Fibroblast of the aortic adventitia (primary cell): ENCODE measurements at regions not wholly inside any gene's neighbourhood (a gene's known extent, or its start where the extent isn't known, plus 50 kb on each side); places are given as distances from the start of the nearest gene placed in this dataset.

Source experiments
- DNase-seq: peaks from one replicate; pipeline ENCODE4 v3.0.0-alpha.2; 2010; ENCODE audit warnings: low read depth
- H3K4me3 ChIP-seq: 2 replicates; pipeline ENCODE4 v1.5.1; 2011; ENCODE audit warnings: low read depth, mild to moderate bottlenecking, control low read depth, low read length, moderate library complexity
- TF ChIP-seq, protein P1 (sequence below): IDR thresholded peaks from 2 replicates; pipeline ENCODE4 v1.5.1; 2011; ENCODE audit warnings: mild to moderate bottlenecking, low read length, control low read depth, inconsistent platforms; ENCODE audit not compliant: insufficient read depth

DNA sequence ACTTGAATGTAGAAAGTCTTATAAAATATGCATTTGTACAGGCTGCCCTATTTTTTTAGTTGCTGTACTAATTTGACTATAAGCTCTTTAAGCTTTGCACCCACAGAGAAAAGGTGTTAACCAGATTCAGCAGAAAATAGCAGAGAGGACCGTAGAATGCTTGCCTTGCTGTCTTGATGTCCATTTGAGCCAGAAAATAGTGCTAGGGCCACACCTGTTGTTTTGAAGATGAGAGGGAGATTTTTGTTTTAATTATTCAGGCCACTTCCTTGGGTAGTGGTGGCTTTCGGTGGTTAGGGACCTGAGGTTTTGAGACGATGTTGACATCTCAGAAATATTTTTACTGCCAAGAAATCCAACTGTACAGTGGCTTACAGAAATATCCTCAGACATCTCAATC lies 196.0 kb downstream of the SPATA31D1 start:
- TF ChIP-seq, protein P1, sequence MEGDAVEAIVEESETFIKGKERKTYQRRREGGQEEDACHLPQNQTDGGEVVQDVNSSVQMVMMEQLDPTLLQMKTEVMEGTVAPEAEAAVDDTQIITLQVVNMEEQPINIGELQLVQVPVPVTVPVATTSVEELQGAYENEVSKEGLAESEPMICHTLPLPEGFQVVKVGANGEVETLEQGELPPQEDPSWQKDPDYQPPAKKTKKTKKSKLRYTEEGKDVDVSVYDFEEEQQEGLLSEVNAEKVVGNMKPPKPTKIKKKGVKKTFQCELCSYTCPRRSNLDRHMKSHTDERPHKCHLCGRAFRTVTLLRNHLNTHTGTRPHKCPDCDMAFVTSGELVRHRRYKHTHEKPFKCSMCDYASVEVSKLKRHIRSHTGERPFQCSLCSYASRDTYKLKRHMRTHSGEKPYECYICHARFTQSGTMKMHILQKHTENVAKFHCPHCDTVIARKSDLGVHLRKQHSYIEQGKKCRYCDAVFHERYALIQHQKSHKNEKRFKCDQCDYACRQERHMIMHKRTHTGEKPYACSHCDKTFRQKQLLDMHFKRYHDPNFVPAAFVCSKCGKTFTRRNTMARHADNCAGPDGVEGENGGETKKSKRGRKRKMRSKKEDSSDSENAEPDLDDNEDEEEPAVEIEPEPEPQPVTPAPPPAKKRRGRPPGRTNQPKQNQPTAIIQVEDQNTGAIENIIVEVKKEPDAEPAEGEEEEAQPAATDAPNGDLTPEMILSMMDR: no peak
- no peak overlapping the region for H3K4me3 ChIP-seq
- DNase-seq: no peak

DNA sequence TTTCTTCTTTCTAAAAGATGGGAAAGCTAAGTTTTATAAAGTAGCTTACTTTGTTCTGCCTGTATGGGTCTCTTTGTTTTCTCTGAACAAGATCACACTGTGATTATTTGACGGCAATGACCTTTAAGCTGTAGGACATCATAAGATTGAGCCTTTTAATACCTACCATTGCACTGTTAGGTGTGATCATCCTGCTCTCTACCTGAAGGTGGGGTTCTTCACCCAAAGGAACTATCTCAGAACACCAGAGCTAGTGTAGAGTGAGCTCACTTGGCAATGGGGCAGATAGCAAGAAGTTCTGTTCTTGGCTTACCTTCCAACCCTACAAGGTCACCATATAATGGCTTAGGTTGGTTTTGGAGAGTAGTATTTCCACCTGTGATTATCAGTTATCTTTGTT lies 200.2 kb downstream of the SPATA31D1 start:
- no peak overlapping the region for H3K4me3 ChIP-seq
- TF ChIP-seq, protein P1: no peak
- no peak for DNase-seq

DNA sequence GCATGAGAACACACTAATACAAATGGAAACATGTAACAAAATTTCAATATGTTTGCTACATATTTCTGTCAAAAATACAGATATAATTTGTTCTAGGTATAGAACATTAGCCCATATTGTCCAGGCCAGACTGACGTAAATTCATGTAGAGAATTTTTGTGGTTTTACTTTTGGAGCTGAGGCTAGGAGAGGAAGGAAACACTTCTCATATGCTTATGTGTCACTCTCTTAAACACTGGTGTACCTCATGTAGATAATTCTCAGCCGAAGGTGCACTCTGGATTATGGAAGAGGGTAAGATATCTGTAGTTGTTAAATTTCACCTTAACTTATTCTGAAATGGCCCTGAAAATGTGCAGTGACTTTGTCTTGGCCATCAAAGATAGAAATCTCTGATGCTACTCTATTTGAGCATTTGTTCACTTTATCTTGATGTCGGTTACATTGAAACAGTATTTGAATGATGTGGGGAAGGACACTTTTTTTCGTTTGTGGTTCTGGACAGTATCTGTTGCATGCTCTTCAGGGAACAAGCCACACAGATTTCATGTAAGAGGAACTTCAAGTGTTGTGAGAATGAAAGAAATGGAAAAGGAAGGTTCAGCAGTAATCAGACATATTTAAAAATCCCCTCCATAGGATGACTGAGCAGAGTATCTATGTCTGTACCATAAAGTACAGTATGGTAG lies 202.7 kb downstream of the SPATA31D1 start:
- no peak overlapping the region for H3K4me3 ChIP-seq
- TF ChIP-seq, protein P1: no peak
- DNase-seq: no peak

DNA sequence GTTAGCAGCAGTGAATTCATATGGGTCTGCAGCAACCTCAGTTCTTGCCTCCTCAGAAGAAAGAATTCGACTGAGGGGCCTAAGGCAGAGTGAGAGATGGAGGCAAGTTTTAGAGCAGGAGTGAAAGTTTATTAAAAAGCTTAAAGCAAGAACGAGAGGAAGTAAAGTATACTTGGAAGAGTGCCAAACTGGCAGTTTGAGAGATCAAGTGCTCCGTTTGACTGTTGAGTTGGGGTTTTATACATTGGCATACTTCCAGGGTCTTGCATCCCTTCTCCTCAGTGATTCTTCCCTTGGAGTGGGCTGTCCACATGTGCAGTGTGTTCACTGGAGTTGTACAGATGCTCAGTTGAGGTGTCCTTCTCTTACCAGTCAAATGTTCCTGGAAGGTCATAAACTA lies 203.6 kb downstream of the SPATA31D1 start:
- H3K4me3 ChIP-seq: no peak overlapping the region
- TF ChIP-seq, protein P1: no peak
- DNase-seq: no peak

DNA sequence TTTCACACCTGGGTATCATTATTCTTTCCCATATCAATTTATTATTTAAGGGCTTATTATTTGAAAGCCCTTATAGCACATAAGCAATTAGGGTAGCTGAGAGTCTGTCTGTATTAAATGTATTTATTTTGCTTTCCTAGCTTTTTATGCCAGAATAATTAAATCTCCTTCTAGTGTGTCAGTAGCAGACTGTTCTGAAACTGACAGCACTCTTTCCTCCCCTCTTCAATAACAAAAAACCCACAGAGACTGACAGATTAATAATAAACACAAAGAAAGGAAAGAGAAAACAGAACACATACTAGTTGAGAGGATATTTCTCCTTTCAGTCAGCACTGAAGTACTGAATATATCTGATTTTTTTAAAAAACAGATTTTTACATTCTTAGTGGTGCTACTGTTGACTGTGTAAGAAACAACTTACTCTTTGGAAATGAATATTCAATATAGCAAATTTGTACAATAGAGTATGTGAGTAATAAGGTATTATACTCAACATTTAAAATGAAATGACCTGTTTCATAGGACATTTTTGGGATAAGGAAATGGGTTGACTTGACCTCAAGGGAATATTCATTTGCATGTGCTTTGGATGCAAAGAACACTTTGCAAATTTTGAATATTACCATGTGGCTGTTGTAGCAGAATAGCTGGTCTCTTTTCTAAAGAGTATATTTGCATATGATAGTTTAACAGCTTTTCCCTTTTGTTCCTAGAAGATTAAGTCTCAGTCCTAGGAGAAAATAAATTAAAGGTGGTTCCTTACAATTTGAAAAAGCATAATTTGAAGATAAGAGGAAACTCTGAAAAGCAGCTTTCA lies 208.3 kb downstream of the SPATA31D1 start:
- no peak for DNase-seq
- H3K4me3 ChIP-seq: no peak overlapping the region
- TF ChIP-seq, protein P1: no peak

DNA sequence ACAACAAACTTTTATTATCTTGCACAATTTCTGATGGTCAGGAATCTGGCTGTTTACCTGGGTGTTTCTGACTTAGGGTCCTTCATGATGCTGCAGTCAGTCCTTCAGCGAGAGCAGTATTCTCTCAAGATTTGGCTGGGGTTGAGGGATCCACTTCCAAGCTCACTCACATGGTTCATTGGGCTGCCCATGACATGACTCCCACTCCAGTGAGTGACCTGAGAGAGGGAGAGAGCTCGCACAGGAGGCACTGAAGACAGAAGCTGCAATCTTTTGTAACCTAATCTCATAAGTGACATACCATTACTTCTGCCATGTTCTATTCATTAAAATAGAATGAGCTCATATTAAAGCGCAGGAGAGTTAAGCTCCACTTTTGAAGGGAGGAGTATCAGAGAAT lies 212.6 kb downstream of the SPATA31D1 start:
- H3K4me3 ChIP-seq: no peak overlapping the region
- DNase-seq: no peak
- TF ChIP-seq, protein P1: no peak
